Activated naive CD8-positive, alpha-beta T cell treated with anti-CD3 and anti-CD28 coated beads, Interleukin-2, amount 50 U/mL, for 16 hours (primary cell): ENCODE measurements at regions not wholly inside any gene's neighbourhood (a gene's known extent, or its start where the extent isn't known, plus 50 kb on each side); places are given as distances from the start of the nearest gene placed in this dataset.
"Not testable (repeated sequence)": the region's sequence is repeated elsewhere in the genome, so short reads cannot be mapped to it uniquely, and the experiment has no call there.

Source experiments
- DNase-seq: peaks from one replicate; pipeline ENCODE4 v3.0.0-alpha.2; 2020; ENCODE audit warnings: low read depth, low spot score

DNA sequence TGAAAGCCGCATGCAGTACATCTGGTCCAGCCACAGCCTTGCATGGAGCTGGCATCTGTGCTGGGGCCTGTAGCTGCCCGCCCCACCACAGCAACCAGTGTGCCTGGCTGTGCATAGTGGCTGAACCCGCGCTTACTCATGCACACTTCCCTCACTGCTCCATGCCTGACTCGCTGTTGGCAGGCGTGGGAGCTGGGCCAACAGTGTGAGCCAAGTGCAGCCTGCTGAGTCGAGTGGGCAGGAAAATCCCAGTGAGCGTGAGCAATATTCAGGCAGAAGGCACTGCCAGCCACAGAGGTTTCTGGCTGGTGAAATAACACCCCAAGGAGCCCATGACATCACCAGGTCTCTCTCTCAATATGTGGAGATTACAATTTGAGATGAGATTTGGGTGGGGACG is 1674.1 kb upstream of the TMEFF2 start:
- no peak for DNase-seq

DNA sequence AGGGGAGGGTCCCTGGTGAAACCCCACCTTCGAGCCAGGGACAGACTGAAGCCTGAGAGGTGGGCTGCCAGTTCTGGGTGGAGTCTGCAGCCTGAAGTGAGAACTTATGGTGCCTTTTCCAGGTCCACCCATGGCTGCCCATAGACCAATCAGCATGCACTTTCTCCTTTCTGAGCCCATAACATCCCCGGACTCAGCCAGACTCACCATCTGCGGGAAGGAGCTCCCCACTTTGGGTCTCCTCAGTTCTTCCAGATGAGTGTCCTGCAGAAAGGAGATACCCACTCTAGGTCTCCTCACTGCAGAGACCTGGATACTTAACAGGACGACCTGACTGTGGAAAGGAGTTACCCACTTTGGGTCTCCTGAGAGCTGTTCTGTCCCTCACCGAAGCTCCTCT is 1673.4 kb upstream of the TMEFF2 start:
- DNase-seq: no peak

- no peak for DNase-seq
Observed at GRCh38 chr2:193867454-193867853, 1672.7 kb upstream of the TMEFF2 start.

DNA sequence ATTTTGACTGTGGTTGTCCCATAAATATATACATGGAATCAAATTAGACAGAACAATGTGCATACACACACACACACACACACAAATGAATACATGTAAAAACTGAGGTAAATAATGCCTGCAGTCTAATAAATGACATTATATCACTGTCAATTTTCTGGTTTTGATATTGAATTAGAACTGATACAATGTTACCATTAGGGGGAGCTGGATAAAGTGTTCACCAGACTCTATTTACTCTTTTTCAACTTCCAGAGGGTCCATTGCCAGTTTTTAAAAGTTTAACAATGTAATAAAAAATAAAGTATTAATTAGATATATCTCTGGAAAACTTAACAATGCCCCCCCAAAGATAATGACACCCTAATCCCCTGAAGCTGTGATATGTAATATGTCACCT is 1666.8 kb upstream of the TMEFF2 start:
- no peak for DNase-seq

- DNase-seq: no peak
Observed at GRCh38 chr2:193847991-193848390, 1653.3 kb upstream of the TMEFF2 start.

GRCh38 chr2:193847130-193847529 is 1652.4 kb upstream of the TMEFF2 start:
- no peak for DNase-seq

GRCh38 chr2:193845604-193846003 is 1650.9 kb upstream of the TMEFF2 start:
- no peak for DNase-seq

DNA sequence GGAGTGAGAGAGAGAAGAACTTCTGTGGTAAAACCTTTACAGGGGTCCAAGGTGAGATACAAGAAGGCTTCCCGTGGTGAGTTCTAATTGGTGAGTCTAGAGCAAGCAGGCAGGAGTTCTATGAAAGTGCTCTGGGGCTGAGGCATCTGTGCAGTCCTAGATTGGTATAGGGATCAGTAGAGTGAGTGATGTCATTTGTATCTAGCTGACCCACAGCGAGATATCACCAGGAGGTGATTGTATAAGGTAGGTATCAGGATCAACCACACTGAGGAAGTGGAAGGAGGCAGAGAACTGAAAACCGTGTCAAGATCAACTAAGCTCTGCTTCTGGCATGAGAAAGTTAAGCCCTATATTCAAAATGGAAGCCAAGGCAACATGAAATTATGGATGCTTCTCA is 1648.9 kb upstream of the TMEFF2 start:
- DNase-seq: no peak

DNA sequence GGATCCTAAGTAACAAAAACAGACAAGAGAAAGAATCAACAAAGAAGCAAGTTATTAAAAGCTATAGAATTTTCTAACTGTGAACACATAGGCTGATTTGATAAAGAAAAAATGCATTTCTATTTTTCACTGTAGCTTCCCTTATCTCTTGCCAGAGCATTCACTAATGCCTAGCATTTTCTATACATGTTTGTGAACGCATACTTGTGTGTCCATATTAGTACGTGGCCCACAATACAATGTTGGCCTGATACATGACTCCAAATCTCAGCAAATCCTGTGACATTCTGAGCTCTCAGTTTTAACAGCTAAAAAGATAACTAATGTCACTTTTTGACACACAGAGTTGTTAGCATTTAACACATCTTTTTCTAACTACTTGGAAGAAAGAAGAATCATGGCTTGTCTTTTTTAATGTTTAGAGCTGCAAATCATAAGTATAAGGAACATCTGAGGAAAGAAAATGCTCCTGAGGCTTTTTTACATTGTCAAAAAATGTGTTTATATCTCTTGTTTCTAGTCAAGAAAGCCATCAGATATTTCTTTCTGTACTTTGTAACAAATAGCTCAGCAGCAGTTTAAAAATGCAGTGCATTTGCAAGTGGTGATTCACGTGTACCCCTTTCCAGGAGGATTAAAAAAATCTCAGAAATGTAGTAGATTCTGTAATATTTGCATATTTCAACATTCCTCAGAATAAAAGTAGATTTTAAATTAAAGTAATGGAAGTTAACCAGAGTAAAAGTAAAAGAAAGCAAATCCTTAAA is 1646.8 kb upstream of the TMEFF2 start:
- no peak for DNase-seq

GRCh38 chr2:193837111-193837738 is 1642.5 kb upstream of the TMEFF2 start:
- no peak for DNase-seq

DNA sequence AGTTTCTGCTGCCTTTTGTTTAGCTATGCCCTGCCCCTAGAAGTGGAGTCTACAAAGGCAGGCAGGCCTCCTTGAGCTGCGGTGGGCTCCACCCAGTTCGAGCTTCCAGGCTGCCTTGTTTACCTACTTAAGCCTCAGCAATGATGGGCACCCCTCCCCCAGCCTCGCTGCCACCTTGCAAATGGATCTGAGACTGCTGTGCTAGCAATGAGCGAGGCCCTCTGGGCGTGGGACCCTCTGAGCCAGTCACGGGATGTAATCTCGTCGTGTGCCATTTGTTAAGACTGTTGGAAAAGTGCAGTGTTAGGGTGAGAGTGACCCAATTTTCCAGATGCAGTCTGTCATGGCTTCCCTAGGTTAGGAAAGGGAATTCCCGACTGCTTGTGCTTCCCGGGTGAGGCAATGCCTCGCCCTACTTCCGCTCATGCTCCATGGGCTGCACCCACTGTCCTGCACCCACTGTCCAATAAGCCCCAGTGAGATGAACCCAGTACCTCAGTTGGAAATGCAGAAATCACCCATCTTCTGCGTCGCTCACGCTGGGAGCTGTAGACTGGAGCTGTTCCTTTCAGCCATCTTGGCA is 1641.8 kb upstream of the TMEFF2 start:
- DNase-seq: not testable (repeated sequence)

- not testable (repeated sequence) for DNase-seq
Observed at GRCh38 chr2:193833895-193834294, 1639.2 kb upstream of the TMEFF2 start.

DNA sequence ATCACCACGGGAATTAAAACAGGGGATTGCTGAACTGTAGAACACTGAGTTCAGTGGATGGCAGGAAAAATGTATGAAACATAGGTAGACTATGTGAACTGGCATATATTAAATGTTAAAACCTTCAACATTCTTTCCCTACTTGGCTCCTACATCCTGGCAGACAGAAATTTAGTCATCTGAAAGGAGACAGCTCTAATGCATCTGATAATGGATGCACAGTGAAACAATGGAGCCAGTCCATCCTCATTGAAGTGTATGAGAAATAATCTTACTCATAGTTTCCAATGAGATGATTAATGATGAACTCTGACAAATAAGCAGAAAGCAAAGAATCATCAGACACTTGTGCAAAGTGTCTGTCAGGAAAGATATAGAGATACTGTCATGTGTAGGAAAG is 1629.7 kb upstream of the TMEFF2 start:
- DNase-seq: no peak

DNA sequence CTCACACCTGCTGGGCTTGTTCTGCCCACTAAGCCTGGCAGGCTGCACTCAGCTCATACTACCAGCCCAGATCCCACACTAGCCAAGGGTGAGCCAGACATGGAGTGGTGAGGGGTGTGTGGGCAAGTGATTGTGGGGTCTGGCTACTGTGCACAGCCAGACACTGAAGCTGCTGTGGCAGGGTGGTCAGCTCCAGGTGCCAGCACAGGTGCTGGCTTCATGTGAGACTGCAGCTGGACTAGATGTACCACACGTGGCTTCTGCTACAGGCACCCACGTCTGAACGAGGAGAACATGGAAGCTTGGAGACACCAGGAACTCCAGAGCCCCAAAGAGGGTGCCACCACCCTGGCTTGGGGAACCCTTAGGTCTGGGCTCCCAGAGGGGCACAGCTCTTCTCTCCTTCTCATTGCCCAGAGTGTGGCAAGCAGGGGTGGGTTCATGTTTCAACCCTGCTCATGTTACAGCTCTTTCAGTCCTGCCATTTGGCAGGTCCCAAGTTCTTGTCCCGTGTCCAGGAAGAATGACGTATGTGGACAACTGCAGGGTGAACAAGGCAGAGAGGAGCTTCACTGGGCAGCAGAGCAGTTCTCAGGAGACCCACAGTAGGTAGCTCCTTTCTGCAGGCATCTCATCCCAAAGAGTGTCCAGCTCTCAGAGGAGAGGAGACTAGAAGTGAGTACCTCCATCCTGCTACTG is 1624.2 kb upstream of the TMEFF2 start:
- no peak for DNase-seq

- DNase-seq: no peak
Observed at GRCh38 chr2:193816008-193816407, 1621.3 kb upstream of the TMEFF2 start.

GRCh38 chr2:193810533-193810932 is 1615.8 kb upstream of the TMEFF2 start:
- DNase-seq: no peak

- DNase-seq: no peak
Observed at GRCh38 chr2:193808877-193809276, 1614.1 kb upstream of the TMEFF2 start.

DNA sequence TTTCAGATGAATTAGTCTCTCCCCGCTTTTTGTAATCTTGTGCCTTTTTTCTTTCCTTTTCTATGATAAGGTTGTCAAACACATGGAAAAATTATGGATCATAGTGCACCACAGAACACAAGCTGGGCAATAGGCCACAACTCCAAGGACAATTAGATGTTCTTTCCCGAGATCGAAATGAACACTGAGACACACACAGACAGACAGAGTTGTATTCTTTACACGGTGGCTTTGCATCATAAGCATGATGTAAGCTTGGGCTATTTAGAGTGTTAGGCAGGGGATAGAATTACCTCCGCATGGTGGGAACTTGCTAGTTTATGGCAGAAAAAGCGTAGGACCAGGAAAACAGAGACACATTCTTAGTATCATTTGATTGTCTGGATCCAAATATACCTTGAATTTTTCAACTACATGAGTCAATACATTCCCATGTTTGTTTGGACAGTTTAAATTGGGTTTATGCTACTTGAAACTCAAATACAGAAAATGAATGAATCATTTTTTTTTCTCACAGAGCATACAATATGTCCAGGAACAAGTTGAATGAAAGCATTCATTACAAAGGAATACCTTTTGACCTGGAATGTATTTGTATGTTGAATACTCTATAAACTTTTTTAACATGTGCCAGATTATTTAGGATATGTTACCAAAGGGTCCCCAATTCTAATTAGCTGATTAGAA is 1611.5 kb upstream of the TMEFF2 start:
- no peak for DNase-seq

DNA sequence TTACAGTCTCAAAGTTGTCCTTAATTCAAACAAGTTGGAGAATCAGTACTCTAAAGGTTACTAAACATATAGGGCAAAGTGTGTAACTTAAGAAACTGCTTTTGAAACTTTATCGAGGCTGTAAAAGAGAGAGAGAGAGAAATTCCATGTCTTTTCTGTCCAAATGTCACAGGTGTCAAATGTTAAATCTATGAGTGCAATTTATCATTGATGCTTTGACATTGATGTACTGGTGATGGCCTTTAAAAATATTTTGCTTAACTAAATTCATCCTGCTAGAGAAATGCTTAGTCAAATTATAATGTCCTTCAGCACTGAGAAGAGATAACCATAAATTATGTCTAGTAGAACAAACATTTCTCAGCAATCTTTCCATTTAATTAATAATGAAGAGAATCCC is 1602.1 kb upstream of the TMEFF2 start:
- no peak for DNase-seq

DNA sequence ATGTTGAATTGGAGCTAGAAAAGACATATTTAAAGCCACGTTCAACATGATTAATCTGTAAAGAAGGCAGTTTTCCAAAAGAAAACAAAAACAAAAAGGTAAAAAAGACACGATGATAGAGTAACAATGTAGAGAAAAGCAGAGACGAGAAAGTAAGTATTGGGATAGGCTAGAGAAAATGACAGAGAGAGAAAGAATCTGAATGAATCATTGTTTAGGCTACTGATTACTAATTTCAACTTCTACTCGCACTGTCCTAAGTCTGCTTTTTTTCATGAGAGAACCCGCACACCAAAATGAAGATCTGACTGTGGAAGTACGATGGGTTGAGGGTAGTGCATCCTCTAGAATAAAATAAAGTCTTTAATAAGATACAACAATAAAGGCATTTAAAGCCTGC is 1599.2 kb upstream of the TMEFF2 start:
- DNase-seq: no peak

DNA sequence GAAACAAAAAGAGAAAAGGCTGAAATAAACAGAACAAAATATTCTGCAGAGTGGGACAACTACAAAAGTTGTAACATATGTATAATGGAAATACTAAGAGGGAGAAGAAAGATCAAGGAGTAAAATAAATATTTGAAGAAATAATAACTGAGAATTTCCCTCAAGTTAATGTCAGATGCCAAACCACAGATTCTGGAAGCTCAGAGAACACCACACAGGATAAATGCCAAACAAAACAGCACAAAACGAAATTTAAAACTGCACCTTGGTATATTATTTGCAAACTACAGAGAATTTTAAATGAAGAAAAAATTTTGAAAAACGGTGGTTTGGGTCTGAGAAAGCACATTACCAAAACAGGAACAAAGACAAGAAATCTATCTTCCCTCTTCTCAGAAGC is 1588.9 kb upstream of the TMEFF2 start:
- no peak for DNase-seq

DNA sequence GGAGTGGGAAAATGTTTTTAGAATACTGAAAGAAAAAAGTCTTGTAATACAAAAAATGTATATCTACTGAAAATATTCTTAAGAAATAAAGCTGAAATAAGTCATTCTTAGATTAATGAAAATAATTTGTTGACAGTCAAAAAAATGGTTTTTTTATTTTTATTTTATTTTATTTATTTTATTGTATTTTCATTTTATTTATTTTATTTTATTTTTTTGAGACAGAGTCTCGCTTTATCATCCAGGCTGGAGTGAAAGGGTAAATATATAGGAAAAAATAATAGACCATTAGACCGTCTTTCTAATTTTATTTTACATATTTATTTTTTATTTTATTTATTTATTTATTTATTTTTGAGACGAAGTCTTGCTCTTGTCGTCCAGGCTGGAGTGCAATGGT is 1583.6 kb upstream of the TMEFF2 start:
- no peak for DNase-seq
